ENCODE measurements at regions not wholly inside any gene's neighbourhood (a gene's known extent, or its start where the extent isn't known, plus 50 kb on each side); places are given as distances from the start of the nearest gene placed in this dataset.

DNA sequence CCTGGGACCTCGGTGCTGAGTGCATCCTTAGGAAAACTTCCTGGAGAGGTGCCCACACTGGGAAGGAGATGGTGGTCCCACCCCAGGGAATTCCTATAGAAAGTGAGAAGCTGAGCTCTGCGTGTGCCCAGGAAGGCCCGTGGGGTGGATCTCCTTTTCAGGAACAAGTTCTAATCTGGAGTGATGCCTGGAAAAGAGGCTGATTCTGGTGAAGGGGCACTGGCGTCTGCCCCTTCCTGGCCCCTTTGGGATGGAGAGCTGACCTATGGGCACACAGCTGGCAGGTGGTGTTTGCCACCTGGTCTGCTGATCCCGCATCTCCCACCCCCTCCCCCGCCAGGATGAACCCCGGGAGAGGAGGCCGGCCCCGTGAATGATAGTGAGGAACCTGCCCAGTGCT, 142.0 kb upstream of the RTL1 start:
- DNase-seq (ENCODE audit: low spot score): no peak

DNA sequence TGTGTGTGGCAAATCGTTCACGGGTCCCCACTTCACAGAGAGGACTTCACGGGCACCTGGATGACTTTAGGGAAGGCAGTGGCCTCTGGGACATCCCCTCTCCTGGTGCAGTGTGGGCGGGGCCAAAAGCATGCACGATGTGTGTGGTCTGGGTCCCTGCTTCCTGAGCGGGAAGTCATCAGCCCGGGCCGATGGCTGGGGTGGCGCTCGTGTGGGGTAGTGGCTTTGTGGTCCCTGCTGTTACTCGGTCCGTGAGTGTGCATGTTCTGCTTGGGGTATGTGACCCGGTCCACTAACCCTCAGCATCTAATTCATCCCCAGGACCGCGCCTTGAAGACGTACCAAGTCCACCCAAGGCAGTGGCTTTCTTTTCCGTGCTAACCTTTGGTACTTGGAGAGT, 142.5 kb upstream of the RTL1 start:
- DNase-seq (ENCODE audit: low spot score): no peak

DNA sequence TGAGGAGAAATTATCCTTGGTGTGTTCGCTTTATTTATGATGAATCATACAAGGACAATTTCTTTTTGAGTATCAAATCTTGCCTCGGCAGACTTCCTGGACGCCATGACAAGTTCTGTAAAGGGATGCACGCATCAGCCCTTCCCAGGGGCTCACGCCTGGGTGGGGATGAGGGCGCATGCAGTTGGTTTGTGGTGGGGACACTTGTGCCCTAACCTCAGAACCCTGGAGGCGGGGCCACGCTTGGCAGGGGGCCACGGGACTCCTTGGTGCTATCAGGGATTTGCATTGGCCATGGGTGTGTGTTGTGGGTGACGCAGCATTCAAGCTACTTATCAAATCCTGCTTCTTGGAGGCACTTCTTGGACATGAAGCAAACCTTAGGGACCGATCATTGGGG, 143.8 kb upstream of the RTL1 start:
- no peak for DNase-seq (ENCODE audit: low spot score)

DNA sequence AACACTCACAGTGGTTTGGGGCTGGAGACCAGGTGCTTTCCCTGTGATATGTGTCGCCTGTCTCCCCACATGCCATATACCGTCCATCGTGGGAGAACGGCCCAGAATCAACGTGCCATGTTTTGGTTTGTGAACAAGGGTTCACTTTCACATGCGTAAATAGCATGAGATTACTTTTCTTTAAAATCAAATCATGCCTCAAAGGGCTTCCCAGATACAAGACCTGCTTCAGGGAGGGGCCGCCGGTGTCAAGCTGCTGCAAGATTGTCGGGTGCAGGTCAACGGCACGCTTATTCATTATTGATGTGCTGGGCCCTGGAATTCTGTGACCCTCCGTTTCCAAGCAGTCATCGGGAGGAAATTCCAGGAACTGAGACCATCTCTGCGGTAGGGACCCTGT, 145.2 kb upstream of the RTL1 start:
- no peak for DNase-seq (ENCODE audit: low spot score)

DNA sequence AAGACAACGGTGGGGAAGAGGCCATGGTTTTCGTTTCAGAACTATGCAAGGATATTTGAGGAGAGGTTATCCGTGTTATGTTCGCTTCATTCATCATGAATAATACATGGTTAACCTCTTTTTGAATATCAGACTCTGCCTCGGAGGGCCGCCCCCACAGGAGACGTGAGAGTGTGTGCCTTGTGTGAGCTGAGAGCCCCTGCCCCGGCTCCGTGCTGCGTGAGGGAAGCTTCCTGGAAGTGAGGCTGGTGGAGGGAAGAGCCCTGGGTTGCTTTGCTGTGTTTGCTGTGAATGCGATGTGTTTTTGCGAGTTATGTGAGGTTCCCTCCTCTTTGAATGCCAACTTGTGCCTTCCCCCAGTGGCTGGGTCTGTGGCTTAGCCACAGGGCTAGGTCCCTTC, 146.0 kb upstream of the RTL1 start:
- DNase-seq (ENCODE audit: low spot score): no peak

DNA sequence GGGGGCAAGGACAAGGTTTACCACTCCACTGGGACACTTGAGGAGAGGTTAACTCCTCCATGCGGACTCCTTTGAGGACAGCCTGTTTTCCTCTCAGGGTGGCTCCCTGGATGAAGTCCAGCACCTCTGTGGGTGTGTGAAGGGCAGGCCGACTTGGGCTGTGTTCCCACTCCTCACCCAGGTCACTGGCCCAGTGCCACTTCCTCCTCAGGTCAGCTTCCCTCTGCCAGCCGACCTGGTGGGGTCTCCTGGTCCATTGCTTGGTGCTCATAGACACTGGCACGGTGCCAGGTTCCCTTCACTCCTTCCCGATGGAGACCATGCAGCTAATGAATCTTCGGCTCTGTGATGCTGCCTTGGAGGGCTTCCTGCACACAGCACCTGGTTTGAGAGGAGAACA, 146.4 kb upstream of the RTL1 start:
- DNase-seq (ENCODE audit: low spot score): no peak

DNA sequence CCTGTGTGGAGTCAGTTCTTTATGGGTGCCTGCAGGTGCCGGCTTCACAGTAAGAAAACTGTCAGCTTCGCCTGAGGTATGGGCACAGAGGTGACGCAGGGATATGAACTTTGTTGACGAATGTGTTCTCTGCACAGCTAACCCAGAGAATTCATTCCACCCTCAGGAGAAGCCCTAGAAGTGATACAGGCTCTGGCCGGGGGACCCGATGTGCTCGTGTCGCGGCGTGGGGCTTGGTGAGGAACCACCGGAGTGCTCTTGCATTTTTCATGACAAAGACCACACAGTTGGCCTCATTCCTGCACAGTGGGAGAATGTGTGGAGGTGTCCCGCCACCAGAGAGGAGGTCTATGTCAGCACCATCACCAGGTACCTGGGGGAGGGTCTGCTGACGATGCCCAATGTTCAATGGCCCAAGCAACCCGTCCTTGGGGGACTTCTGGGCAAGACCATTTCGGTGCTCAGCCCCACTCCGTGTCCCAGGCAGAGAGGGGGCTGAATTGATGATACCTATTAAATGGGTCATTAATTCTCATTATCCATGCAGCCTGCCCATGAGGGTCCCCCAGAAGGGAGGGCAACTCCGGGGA, 147.5 kb upstream of the RTL1 start:
- no peak for DNase-seq (ENCODE audit: low spot score)

DNA sequence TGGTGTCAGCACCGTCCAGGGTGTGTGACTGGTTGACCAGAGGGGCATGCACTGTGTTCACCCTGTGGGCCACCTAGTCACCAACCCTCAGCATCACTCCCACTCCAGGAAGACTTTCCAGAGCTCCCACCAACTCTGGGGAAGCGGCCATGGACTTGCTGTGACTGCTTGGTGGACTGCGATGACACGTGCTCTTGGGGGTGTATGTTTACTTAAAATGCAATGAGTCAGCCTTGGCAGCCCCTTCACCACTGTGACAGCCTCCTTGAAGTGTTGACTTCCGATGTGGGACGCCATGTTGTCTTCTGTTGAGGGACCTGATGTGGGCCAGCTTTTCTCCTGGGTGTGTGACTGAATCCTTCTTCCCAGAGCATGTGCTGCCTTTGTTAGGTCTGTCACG, 151.1 kb upstream of the RTL1 start:
- DNase-seq (ENCODE audit: low spot score): no peak

DNA sequence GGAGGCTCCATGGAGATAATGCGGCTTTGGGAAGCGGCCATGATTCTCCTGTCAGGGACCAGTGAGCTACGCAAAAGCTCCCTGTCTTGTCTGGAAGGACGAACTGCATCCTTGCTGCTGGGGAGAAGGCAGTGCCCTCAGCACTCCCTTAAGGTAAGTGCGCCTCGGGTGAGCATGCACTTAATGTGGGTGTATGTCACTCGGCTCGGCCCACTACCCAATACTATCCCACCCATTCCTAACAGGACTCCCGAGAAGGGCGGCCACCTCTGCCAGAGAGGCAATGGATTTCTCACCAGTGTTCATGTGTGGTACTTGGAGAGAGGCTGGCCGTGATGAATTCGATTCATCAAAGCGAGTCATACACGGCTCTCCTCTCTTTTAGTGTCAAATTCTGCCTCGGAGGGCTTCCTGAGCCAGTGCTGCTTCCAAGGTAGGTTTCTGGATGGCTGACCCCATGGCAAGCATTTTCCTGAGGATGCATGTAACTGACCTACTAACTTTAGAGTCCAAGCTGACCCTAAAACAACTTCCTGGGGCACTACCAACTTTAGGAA, 151.7 kb upstream of the RTL1 start:
- no peak for DNase-seq (ENCODE audit: low spot score)

DNA sequence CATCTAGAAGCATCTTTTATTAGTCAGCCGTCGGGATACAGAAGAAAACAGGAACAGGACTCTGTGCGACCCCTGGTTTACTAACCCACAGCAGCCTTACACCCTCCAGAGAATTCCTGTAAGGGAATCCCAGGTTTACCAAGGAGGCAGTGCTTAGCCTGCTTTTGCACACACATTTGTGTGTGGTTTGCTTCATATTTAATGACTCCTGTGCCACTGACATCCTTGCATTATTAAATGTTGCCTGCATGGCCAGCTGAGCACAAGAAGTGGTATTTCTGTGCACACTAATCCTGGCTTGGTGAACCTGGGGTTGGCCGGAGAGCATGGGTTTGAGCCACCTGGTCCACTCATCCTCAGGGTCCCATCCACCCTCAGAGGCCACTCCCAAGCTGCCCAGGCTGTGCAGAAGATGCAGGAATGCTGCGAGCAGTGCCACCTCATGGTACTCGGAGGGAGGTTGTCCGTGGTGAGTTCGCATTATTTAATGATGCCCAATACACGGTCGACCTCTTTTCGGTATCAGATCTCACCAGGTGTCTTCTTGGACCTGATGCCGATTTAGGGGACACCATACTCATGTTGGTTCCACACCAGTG, 152.4 kb upstream of the RTL1 start:
- DNase-seq (ENCODE audit: low spot score): no peak

DNA sequence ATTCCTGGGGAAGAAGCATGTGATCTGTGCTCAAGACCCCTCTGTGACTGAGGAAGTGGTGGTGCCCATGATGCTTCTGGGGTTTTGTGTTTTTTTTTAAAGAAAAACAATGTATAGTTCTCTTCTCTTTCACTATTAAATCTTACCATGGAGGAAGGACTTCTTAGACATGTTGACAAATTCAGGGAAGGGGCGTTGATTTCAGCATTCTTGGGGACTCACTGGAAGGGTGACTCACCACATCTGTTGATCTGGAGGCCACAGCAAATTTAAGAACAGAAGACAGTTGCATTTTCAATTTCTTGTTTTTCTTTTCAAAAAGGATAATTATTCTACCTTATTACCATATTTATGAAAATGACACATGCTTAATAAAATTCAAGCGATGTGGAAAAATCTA, 152.9 kb upstream of the RTL1 start:
- no peak for DNase-seq (ENCODE audit: low spot score)

DNA sequence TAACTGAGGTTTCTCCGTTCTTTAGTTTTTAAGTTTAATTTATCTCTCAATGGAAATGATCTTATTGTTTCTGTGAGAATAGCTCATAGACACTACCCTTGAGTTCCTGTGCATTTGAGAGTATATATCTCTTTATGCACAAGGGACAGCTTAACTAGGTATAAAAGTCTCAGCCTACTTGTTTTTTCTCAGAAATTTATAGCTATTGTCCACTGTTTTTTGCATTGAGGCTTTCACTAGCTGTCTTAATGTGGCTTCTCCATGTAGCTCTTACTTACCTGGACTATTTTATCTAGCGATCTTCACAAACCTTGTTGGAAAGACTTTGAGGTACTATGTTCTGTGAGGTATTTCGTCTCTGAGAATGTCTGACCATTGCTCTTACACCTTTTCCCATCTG, 153.9 kb upstream of the RTL1 start:
- DNase-seq (ENCODE audit: low spot score): no peak

DNA sequence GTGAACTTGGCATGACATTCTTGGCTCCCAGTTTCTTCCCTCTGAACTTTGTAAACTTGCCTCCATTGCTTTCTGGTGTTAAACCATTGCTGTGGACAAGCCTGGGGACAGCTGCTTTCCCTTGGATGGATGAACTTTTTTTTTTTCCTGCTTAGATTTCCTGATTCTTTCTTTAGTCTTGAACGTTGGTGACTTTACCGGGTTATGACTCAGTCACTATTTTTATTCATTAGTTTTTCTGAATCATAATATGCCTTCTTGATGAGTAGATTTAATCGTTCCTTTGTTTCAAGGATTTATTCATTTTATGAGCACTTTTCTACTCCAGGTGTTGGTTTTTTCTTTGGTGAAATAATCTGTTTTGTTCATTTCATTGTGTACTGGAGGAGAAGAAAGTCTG, 155.0 kb upstream of the RTL1 start:
- DNase-seq (ENCODE audit: low spot score): no peak

DNA sequence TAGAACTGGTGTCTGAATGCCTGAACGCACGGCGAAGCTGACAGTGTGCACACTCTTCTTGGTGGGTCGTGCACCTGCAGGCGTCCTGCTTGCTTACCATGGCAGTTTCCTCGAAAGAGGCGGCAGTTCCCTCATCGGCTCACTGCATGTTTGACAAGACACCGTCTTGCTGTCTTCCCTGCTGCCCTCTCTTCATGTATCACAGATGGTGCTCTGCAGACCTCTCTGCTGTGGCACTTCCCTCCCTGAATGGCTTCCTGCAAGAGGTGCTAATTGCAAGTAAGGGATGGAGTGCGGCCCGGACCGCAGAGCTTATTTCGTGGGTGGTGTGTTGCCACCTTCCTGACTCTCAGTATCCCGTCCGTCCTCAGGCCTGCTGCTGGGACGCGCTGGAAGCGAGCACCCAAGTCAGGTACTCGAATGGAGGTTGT, 156.7 kb upstream of the RTL1 start:
- no peak for DNase-seq (ENCODE audit: low spot score)

DNA sequence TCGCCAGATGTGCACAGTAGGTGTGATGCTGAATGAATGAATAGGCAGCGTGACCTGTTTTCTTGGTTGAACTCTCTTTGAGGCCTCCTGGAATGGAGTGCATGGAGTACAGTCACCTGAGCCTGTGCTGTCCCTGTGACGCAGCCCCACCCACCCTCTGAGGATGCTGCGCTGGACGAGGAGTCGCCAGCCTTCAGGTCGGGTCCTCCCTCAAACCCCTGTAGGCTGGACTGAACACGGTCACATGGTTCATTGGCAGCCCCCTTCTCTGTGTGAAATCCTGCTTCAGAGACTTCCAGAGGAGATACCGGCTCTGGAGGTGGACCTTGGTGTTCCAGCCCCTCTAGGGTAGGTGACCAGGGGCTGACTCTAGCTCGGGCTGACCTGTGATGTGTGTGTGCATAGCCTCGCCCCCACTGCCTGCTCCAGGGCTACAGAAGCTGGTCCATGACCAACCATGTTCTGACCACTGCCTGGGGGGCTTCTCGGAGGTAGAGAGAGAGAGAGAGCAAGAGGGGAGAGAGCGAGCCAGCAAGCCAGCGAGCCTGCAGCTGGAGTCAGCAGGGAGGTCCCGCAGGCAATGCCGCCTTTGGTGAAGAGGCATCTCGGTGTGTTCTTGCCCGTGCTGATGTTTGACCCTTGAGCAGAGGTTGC, 158.0 kb upstream of the RTL1 start:
- DNase-seq (ENCODE audit: low spot score): no peak

DNA sequence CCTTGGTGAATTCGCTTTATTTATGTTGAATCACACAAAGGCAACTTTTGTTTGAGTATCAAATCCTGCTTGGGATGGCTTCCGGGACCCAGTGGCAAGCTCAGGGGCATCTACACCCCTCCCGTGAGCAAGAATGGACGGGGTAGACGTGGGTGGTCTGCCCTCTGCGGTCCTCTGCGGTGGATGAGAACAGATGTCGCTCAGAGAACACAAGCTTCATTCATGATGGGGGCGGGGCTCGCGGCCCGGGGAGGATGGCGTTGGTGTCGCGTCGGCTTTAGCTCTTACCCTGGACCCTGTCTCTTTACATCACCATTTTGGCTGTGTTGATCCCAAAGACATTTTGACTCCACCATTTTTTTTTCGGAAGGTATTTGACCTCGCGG, 158.5 kb upstream of the RTL1 start:
- DNase-seq (ENCODE audit: low spot score): no peak

DNA sequence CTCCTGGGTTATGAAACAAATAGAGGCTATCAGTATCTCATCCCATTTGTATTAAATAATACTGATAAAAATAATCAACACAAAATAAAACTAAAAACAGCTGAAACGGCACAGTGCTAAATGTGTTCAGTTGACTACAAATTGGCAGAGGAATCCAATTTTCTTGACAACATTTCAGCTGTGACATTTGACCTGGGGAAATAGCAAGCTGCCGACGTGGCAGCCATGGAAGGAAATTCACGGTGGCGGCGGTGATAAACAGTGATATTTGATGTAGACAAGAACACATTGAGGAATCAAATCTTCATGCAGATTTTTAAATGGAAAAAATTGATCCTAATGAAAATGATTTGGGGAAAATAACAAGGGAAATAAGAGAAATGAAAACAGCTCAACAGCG, 159.1 kb upstream of the RTL1 start:
- DNase-seq (ENCODE audit: low spot score): no peak

DNA sequence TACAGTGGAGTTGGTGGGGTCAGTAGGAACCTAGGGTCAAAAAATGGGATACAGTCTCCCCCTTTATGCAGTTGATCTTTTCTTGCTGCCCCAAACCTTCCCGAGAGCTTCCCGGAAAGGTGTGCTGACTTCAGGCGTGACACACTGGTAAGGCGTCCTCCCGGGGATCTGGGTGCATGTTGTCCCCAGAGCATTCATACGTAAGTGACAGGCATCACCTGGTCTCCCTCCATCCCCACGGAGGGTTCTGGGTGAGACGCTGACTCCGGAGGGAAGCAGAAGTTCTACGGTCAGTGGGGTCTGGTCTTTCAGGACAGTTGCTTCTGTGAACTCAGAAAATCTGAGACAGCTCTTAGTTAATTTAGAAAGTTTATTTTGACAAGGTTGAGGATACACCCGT, 159.6 kb upstream of the RTL1 start:
- no peak for DNase-seq (ENCODE audit: low spot score)

DNA sequence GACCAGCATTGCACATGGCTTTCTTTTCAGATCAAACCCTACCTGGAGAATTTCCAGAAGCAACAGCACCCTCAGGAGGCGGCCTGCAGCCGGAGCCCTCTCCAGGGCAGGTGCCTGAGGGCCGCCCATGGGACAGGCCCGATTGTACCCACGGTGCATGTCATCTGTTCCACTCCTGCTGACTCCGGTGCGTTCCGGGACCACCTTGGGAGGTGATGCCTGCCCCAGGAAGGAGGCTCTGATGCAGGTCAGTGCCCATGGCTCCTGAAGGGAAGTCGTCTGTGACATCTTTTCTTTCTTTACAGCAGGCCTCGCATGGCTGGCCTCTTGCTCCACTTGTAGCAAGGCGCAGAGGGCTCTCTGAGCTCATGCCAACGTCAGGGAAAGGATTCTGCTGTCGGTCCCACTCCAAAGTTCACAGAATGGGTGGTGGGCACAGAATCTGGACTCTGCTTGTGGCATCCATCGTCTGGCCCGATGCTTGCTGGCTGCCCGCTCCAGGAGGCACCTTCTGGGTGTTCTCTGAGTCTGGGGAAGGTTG, 160.7 kb upstream of the RTL1 start:
- DNase-seq (ENCODE audit: low spot score): no peak

DNA sequence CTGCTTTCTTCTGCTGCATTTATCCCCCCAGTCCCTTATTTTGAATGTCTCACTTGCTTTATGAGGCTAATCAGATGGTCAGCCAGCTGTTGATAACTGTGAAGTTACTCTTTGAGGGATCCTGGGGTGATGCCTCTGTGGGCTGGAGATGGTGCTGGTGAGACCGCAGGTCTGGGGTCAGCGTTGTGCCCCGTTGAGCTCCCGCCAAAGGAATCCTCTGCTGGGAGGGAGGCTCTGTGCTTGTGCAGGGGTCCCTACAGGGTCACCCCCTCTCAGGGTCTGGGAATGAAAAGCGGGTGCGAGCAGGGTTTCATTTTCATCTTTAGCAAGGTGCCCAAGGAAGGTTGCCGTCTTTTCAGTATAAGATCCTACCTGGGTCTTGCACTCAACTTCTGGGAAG, 161.2 kb upstream of the RTL1 start:
- no peak for DNase-seq (ENCODE audit: low spot score)

DNA sequence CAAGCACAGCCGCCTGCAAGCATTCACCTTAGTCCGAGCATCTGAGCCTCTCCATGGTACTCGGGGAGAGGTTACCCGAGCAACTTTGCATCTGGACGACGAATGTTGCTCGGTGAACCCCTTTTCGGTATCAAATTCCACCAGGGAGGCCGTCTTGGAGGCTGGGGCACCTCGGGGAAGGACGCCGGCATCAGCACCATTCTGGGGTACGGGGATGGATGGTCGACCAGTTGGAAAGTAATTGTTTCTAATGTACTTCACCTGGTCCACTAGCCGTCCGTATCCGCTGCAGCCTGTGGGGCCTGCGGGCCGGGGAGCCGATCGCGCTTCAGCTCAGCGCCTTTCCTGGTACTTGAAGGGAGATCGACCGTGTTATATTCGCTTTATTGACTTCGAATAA, 161.7 kb upstream of the RTL1 start:
- no peak for DNase-seq (ENCODE audit: low spot score)

DNA sequence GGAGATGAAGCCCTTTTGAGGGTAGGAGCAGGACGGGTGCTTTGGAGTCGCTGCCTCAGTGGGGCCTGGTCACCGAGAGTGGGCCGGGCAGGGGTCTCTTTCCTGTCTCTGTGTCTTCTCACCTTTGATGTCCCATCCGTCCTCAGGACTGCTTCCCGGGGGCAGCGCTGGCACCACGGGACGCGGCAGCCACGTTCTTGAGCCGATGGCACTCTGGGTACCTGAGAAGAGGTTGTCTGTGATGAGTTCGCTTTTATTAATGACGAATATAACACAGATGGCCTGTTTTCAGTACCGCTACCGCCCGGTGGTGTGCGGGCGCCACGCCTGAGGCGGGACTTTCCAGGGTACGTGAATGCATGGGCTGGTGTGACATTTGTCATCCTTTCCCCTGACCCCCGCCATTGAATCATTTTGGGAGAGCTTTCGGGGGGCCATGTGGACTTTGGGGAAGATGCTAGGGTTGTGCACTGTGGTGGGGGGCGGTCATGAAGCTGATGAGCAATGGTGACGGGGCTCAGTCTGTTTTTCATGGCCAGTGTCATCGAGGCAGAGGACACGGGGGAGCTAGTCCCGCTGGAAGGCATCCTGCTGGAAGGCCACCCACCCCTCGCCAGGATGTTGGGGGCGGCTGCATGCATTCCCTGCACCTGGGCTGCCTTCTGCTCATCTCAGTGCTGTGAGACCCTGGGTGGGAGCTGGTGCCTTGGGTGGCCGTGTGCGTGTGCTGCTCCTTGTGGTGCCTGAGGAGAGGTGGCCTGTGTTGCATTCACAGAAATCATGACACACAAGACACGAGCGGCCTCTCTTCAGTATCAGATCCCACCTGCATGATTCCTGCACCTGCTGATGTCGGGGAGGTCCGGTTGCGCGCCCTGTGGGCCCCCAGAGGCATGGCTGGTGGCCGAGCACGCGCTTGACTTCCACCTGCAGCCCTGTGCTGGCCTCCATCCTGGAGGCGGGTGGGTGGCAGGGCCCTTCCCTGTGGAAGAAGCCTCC, 162.5 kb upstream of the RTL1 start:
- DNase-seq (ENCODE audit: low spot score): no peak
